Keratinocyte (primary cell): ENCODE measurements at regions not wholly inside any gene's neighbourhood (a gene's known extent, or its start where the extent isn't known, plus 50 kb on each side); places are given as distances from the start of the nearest gene placed in this dataset.

Experiments used
- DNase-seq: peaks from one replicate; pipeline ENCODE4 v3.0.0-alpha.2; 2011; ENCODE audit warnings: low read depth, missing footprints, low spot score
- FAIRE-seq: peaks from 2 replicates; lab custom pipeline; 2011; peaks lifted over from hg19 to GRCh38; lab: Jason Lieb, UNC
- H2AFZ ChIP-seq: 2 replicates; pipeline ENCODE4 v1.6.0; 2012; ENCODE audit warnings: low read length, control low read depth, inconsistent platforms; ENCODE audit not compliant: control insufficient read depth
- H3K27ac ChIP-seq: 2 replicates; pipeline ENCODE4 v1.5.1; 2011; ENCODE audit warnings: low read length; ENCODE audit not compliant: control insufficient read depth, insufficient read depth
- H3K27me3 ChIP-seq: 3 replicates; pipeline ENCODE4 v1.6.0; 2011; ENCODE audit warnings: low read length; ENCODE audit not compliant: control insufficient read depth, insufficient read depth; ENCODE audit errors: extremely low read depth
- H3K36me3 ChIP-seq, 2 experiments: 2 replicates in 1 of 2; 3 replicates in 1 of 2; pipeline ENCODE4 v1.5.1; 2011; ENCODE audit warnings: low read length in 2 of 2, mild to moderate bottlenecking in 1 of 2; ENCODE audit not compliant: control insufficient read depth in 2 of 2, insufficient read depth in 2 of 2; ENCODE audit errors: extremely low read depth in 1 of 2
- H3K4me1 ChIP-seq: 3 replicates; pipeline ENCODE4 v1.5.1; 2011; ENCODE audit warnings: low read length; ENCODE audit not compliant: control insufficient read depth, insufficient read depth; ENCODE audit errors: extremely low read depth
- H3K4me2 ChIP-seq: 3 replicates; pipeline ENCODE4 v1.6.0; 2011; ENCODE audit warnings: low read depth, low read length; ENCODE audit not compliant: control insufficient read depth, insufficient read depth; ENCODE audit errors: extremely low read depth
- H3K4me3 ChIP-seq, 3 experiments: fragments of 200-600 bp in 1 of 3; sonication (generic) in 1 of 3; 2 replicates in 2 of 3; 3 replicates in 1 of 3; pipeline ENCODE4 v1.5.1; 2011 to 2016; ENCODE audit warnings: low read length in 3 of 3, mild to moderate bottlenecking in 3 of 3, control low read depth in 2 of 3, inconsistent platforms in 1 of 3, low read depth in 1 of 3, mixed read lengths in 1 of 3, mixed run types in 1 of 3, moderate library complexity in 1 of 3; ENCODE audit not compliant: control insufficient read depth in 2 of 3, insufficient read depth in 2 of 3; ENCODE audit errors: extremely low read depth in 1 of 3
- H3K79me2 ChIP-seq: 2 replicates; pipeline ENCODE4 v1.6.0; 2012; ENCODE audit warnings: low read length; ENCODE audit not compliant: control insufficient read depth, insufficient read depth
- H3K9ac ChIP-seq: 3 replicates; pipeline ENCODE4 v1.6.0; 2011; ENCODE audit warnings: low read length; ENCODE audit not compliant: control insufficient read depth, insufficient read depth; ENCODE audit errors: extremely low read depth
- H3K9me1 ChIP-seq: 3 replicates; pipeline ENCODE4 v1.6.0; 2011; ENCODE audit warnings: low read length; ENCODE audit not compliant: control insufficient read depth, insufficient read depth; ENCODE audit errors: extremely low read depth
- H3K9me3 ChIP-seq: 2 replicates; pipeline ENCODE4 v1.5.1; 2012; ENCODE audit warnings: low read depth, low read length; ENCODE audit not compliant: control insufficient read depth
- H4K20me1 ChIP-seq: 3 replicates; pipeline ENCODE4 v1.6.0; 2011; ENCODE audit warnings: low read length; ENCODE audit not compliant: control insufficient read depth, insufficient read depth; ENCODE audit errors: extremely low read depth
- EZH2 ChIP-seq: IDR thresholded peaks from one replicate; pipeline ENCODE4 v1.6.1; 2012; ENCODE audit warnings: inconsistent platforms, mild to moderate bottlenecking, low read length, moderate library complexity
- dilution Hi-C: fragments of 300-500 bp; cut with MboI; formaldehyde crosslinking; loops from one replicate; pipeline ENCODE4 v1.7.0; 2020; ENCODE audit warnings: low sequenced_read_pairs; ENCODE audit not compliant: extremely low pct_ligation_motif_present
- TF ChIP-seq, protein P1 (sequence below), 3 experiments: IDR thresholded peaks in 1 of 3; conservative IDR thresholded peaks in 1 of 3; optimal IDR thresholded peaks in 1 of 3; 2 replicates in 2 of 3; 3 replicates in 1 of 3; pipeline versions ENCODE3 to v1.5.1; 2011; ENCODE audit warnings: low read length in 3 of 3, mild to moderate bottlenecking in 3 of 3, moderate library complexity in 2 of 3, control low read depth in 1 of 3, inconsistent platforms in 1 of 3; ENCODE audit not compliant: insufficient read depth in 2 of 3; ENCODE audit errors: extremely low read depth in 1 of 3

DNA sequence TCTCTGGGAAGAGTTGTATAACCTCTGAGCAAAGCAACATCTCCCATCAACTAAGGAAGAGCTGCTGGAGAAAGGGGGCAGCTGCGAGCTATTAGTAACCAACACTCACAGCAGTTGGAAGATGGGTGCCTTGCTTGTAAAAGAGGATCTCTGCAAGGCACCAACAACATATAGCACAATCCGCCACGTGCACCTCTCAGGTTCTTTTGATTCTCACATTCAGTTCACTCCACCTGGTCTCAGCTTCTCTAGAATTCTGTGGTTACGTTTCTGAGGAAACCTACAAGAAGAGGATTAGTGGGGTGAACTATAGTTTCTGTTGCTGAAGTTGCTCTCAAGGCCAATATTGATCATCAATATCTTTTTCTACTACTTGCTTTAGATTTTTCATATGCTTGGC, 117.1 kb downstream of the RPS24 start:
- Histone ChIP-seq H4K20me1 (no peaks in the 10 kb centered on the region), H3K4me2 (no peak overlapping the region), H3K36me3 (no peaks in the 10 kb centered on the region), H3K27ac (no peak overlapping the region), H3K4me1 (no peaks in the 10 kb centered on the region), H3K27me3 (no peaks in the 10 kb centered on the region), H3K9ac (no peak overlapping the region), H3K9me1 (no peaks in the 10 kb centered on the region), H2AFZ (no peak overlapping the region), H3K4me3 (no peak overlapping the region), H3K9me3 (no peaks in the 10 kb centered on the region), H3K79me2 (no peaks in the 10 kb centered on the region)
- TF ChIP-seq, protein P1, sequence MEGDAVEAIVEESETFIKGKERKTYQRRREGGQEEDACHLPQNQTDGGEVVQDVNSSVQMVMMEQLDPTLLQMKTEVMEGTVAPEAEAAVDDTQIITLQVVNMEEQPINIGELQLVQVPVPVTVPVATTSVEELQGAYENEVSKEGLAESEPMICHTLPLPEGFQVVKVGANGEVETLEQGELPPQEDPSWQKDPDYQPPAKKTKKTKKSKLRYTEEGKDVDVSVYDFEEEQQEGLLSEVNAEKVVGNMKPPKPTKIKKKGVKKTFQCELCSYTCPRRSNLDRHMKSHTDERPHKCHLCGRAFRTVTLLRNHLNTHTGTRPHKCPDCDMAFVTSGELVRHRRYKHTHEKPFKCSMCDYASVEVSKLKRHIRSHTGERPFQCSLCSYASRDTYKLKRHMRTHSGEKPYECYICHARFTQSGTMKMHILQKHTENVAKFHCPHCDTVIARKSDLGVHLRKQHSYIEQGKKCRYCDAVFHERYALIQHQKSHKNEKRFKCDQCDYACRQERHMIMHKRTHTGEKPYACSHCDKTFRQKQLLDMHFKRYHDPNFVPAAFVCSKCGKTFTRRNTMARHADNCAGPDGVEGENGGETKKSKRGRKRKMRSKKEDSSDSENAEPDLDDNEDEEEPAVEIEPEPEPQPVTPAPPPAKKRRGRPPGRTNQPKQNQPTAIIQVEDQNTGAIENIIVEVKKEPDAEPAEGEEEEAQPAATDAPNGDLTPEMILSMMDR (optimal IDR thresholded peaks at IDR 0.05 in 1 of 3, IDR thresholded peaks at IDR 0.05 in 1 of 3, conservative IDR thresholded peaks at IDR 0.05 in 1 of 3; ENCODE audit: extremely low read depth in 1 of 3, insufficient read depth in 2 of 3, low read length in 3 of 3), result no peak
- TF ChIP-seq EZH2, result no peak
- no peak for FAIRE-seq
- no peak for DNase-seq
- dilution Hi-C loops, result no loop called here

DNA sequence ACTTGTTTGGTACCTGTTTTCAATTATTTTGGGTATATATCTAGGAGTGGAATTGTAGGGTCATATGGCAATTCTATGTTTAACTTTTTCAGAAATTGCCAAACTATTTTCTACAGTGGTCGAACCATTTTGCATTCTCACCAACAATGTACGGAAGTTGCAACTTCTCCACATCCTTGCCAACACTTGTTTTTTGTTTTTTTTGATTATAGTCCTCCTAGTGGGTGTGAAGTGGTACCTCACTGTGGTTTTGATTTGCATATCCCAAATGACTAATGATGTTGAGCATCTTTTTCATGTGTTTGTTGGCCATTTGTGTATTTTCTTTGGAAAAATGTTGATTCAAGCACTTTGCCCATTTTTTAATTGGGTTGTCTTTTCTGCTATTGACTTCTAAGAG, 122.1 kb downstream of the RPS24 start:
- TF ChIP-seq, protein P1 (optimal IDR thresholded peaks at IDR 0.05 in 1 of 3, IDR thresholded peaks at IDR 0.05 in 1 of 3, conservative IDR thresholded peaks at IDR 0.05 in 1 of 3; ENCODE audit: extremely low read depth in 1 of 3, insufficient read depth in 2 of 3, low read length in 3 of 3), result no peak
- TF ChIP-seq EZH2, result no peak
- no peaks in the 10 kb centered on the region for H3K27me3 ChIP-seq
- H3K4me3 ChIP-seq, result no peak overlapping the region
- H3K79me2 ChIP-seq, result no peaks in the 10 kb centered on the region
- H3K9me3 ChIP-seq, result no peaks in the 10 kb centered on the region
- no peaks in the 10 kb centered on the region for H3K4me1 ChIP-seq
- no peaks in the 10 kb centered on the region for H3K9me1 ChIP-seq
- no peak overlapping the region for H2AFZ ChIP-seq
- no peak overlapping the region for H3K9ac ChIP-seq
- FAIRE-seq, result no peak
- DNase-seq, result no peak
- no peaks in the 10 kb centered on the region for H4K20me1 ChIP-seq
- H3K36me3 ChIP-seq, result no peaks in the 10 kb centered on the region
- H3K4me2 ChIP-seq, result no peak overlapping the region
- dilution Hi-C loops, result no loop called here
- H3K27ac ChIP-seq, result no peak overlapping the region
